COLO668 (cell line): ENCODE measurements at regions not wholly inside any gene's neighbourhood (a gene's known extent, or its start where the extent isn't known, plus 50 kb on each side); places are given as distances from the start of the nearest gene placed in this dataset.
"Not testable (repeated sequence)": the region's sequence is repeated elsewhere in the genome, so short reads cannot be mapped to it uniquely, and the experiment has no call there.

Source experiments
- DNase-seq: peaks from one replicate; lab custom pipeline; 2025; ENCODE audit not compliant: unreplicated experiment; lab: John Stamatoyannopoulos, UW

GRCh38 chr15:20291616-20292015 is 250.0 kb downstream of the GOLGA6L6 start:
- DNase-seq = not testable (repeated sequence)

DNA sequence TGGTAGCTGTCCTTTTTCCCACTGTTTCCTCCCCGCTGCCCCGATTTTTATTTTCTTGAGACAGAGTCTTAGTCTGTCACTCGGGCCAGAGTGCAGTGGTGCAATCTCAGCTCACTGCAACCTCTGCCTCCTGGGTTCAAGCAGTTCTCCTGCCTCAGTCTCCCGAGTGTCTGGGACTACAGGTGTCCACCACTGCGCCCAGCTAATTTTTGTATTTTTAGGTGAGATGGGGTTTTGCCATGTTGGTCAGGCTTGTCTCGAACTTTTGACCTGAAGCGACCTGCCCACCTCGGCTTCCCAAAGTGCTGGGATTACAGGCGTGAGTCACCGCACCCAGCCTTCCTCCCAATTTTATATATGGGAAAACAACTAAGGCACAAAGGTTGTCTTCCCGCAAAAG is 251.0 kb downstream of the GOLGA6L6 start:
- DNase-seq = not testable (repeated sequence)

- DNase-seq = not testable (repeated sequence)
These were observed 252.0 kb downstream of the GOLGA6L6 start for GRCh38 chr15:20289538-20290103.

DNA sequence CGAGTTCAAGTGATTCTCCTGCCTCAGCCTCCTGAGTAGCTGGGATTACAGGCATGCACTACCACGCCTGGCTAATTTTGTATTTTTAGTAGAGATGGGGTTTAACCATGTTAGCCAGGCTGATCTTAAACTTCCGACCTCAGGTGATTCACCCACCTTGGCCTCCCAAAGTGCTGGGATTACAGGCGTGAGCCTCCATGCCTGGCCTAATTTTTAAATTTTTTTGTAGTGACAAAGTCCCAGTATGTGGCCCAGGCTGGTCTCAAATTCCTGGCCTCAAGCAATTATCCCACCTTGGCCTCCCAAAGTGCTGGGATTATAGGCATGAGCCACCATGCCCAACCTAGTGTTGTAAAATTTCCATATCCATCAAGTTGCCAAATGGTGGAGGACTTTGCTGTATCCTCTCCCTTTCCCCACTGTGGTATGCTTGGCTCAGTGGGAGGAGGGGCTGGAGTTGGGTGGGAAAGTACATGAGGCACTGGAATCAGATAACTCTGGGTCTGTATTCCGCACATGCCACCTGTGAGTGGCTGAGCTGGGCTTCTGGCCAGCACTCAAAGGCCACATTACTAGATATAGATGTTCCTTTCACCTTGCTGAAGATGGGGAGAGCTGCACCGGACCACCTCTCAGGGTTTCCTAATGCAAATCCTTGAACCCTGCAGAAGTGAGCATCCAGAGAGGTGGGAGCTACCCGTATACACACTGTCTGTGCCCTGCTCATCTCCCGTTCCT is 252.6 kb downstream of the GOLGA6L6 start:
- not testable (repeated sequence) for DNase-seq

DNA sequence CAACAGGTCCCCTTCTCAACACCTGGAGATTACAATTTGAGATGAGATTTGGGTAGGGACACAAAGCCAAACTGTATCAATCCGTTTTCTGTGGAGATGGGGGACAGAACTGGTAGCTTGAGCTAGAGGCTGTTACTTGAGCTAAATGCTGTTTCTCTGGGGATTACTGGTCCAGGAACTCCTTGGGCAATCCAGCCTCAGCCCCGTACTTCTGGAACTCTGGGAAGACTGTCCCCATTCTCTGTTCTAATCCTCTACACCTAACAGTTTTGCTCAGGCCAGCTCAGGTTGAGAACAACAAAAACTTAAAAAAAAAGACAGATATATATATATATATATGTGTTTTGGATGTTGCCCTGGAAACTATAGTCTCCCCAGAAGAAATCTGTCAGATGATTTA is 255.0 kb downstream of the GOLGA6L6 start:
- DNase-seq = not testable (repeated sequence)

- DNase-seq = not testable (repeated sequence)
These were observed 255.8 kb downstream of the GOLGA6L6 start for GRCh38 chr15:20285696-20286300.

- not testable (repeated sequence) for DNase-seq
These were observed 256.6 kb downstream of the GOLGA6L6 start for GRCh38 chr15:20284891-20285535.

DNA sequence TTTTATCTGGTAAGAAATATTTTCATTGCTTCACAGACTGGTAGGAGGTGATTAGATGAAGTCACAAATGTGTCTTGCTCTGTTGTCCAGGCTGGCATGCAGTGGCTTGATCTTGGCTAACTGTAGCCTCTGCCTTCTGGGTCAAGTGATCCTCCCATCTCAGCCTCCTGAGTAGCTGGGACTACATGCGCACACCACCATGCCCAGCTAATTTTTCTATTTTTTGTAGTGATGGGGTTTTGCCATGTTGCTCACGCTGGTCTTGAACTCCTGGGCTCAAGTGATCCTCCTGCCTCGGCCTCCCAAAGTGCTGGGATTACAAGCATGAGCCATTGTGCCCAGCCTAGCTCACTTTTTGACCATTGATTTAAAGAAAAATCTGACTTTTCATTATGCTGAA is 257.9 kb downstream of the GOLGA6L6 start:
- DNase-seq = not testable (repeated sequence)

DNA sequence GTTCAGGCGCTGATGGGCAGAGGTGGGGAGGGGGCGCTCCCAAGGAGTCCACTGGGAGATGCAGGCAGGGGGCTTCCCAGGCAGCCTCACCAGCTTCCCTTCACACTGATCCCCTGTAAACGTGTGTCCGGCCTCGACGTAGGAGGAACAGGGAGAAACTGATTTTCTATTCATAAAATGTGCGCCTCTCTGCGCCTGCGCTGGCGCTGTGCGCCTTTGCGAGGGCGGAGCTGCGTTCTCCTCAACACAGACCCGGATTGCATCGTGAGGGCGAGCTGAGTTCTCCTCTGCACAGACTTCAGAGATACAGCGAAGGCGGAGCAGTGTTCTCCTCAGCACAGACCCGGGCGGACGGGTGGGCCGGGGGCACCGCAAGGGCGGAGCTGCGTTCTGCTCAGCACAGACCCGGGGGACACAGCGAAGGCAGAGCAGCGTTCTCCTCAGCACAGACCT is 259.1 kb downstream of the GOLGA6L6 start:
- not testable (repeated sequence) for DNase-seq

DNA sequence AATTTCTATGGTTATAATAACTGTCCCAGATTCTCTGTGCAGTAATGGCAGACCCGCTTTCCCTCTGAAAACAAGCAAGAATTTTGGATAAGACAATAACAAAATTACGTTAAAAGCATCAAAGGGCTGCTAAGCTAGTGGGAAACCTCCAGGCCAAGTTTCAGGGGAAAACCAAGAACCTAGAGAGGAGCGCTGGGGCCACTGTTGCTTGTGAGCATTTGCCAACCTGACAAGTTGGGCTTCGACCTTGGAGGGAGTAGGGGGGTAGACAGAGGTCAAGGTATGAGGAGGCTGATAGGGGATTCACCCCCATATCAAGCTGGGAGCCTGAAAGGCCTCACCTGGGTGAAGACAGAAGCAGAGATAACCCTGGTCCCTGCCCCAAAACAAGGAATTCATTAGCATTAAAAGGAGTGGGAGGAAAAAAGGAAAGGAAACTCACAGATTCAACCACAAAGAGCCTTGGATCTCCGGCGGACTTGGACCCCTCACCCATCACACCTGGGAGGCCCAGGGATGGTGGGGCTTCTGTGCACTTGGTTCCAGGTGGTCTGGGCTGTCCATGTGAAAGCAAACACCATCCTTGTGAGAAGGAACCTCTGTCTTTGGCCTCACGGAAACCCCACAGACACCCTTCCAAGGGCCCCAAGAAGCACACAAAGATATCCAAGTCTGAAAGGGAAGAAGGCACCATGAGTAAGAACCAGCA is 259.9 kb downstream of the GOLGA6L6 start:
- not testable (repeated sequence) for DNase-seq

- DNase-seq = no peak
These were observed 260.6 kb downstream of the GOLGA6L6 start for GRCh38 chr15:20280933-20281463.

DNA sequence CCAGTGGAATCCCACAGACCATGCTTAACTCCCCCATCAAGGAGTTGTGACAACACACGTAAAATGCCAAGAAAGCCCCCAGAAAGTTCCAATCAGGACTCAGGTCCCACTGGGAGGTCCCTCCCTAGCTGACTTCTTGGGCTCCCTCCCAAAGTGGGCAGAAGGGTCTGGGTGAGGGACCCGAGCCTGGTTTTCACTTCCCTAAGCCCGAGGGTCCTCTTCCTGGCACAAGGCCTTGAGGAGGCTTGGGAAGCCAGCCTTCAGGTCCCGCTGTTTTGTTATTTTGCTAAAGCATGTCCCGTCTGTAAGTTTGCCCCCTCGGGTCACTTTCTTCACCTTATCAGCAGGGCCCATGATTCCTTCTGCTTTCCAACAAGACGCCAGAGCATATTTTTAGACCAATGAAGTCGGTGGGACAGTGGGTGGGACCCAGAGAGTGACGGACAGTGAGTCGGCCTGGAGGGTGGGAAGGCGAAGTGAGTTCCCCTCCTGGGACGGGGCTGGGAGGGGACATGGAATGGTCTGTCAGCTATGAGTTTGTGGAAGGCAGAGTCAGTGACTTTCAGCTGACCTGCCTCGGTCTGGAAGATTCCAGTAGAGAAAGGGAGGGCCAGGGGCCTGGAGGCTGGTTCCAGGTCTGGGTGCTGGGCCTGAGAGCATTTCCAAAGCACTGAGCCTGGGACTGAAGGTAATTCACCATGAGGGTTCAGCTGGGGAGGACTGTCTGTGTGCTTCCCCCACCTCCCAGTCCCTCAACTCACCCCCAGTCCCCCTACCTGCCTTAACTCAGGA is 261.3 kb downstream of the GOLGA6L6 start:
- DNase-seq = not testable (repeated sequence)

DNA sequence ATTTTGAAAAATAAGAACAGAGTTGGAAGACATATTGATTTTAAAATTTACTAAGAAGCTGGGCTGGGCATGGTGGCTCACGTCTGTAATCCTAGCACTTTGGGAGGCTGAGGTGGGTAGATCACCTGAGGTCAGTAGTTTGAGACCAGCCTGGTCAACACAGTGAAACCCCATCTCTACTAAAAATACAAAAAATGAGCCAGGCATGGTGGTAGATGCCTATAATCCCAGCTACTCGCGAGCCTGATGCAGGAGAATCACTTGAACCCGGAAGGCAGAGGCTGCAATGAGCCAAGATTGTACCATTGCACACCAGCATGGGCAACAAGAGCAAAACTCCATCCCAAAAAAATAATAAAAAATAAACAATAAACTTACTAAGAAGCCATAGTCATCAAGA is 262.5 kb downstream of the GOLGA6L6 start:
- DNase-seq = not testable (repeated sequence)

DNA sequence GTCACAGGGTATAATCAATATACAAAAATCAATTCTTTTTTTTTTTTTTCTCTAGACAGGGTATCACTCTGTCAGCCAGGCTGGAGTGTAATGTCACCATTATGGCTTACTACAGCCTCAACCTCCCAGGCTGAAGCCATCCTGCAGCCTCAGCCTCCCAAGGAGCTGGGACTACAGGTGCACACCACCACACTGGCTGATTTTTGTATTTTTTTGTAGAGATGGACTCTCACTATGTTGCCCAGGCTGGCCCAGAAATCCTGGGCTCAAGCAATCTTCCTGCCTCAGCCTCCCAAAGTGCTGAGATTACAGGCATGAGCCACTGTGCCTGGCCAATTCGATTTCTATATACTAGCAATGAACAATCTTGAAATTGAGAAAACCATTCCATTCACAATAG is 263.2 kb downstream of the GOLGA6L6 start:
- DNase-seq = not testable (repeated sequence)

- DNase-seq = not testable (repeated sequence)
These were observed 264.1 kb downstream of the GOLGA6L6 start for GRCh38 chr15:20277451-20277850.

- not testable (repeated sequence) for DNase-seq
These were observed 265.1 kb downstream of the GOLGA6L6 start for GRCh38 chr15:20276312-20277114.

DNA sequence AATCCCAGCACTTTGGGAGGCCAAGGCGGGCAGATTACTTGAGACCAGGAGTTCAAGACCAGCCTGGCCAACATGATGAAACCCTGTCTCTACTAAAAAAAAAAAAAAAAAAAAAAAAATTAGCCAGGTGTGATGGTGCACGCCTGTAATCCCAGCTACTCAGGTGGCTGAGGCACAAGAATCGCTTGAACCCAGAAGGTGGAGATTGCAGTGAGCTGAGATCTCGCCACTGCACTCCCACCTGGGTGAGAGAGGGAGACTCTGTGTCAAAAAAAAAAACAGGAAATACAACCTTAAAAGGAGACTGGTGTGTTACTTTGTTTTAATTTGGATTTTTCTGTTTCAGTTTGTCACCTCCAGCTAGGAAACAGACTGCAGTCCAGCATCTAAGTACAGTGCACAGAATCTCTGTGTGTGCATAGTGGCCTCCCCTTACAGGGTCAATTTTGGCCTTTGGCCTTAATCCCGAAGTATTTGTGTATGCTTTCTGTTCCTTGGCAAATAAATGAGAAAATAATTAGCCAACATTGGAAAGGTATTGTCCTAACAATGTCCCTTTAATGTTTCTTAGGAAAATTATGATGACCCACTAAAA is 266.1 kb downstream of the GOLGA6L6 start:
- not testable (repeated sequence) for DNase-seq

DNA sequence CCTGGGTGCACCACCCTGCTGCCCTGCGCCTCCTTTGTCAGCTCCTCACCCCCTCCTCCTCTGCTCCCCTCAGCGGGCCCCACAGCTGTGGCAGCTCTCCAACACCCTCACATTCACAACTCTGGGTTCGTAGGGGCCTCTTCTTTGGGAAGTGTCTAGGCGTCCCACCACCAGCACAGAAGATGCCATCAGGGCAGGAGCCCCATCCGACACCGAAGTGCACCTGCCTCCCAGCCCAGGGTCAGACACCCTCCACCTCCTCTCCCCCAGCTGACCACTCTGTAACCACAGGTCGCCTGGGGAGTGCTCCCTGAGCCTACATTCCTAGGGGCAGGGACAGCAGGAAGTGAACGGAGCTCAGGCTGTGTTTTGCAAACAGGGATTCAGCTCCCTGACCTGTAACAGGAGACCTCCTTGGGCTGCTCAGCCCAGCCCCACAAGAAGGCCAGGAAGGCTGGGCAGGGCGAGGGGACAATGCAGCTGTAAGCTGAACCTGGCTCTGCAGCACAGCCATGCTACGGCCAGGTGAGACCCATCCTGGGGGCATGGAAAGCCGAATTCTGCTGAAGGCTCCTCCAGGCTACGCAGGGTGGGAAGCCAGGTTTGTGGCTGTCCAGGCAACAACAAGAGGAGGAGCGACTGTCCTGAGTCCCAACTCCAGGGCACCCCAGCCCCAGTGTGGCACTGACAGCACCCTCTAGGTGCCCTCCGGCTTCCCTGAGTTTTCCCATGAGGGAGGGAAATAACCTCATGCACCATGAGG is 269.0 kb downstream of the GOLGA6L6 start:
- DNase-seq = no peak
